Keratinocyte (primary cell): ENCODE measurements at regions not wholly inside any gene's neighbourhood (a gene's known extent, or its start where the extent isn't known, plus 50 kb on each side); places are given as distances from the start of the nearest gene placed in this dataset.

Experiments
- CTCF ChIP-seq, 3 experiments: IDR thresholded peaks in 1 of 3; conservative IDR thresholded peaks in 1 of 3; optimal IDR thresholded peaks in 1 of 3; 2 replicates in 2 of 3; 3 replicates in 1 of 3; pipeline versions ENCODE3 to v1.5.1; 2011; ENCODE audit warnings: low read length in 3 of 3, mild to moderate bottlenecking in 3 of 3, moderate library complexity in 2 of 3, control low read depth in 1 of 3, inconsistent platforms in 1 of 3; ENCODE audit not compliant: insufficient read depth in 2 of 3; ENCODE audit errors: extremely low read depth in 1 of 3
- EZH2 ChIP-seq: IDR thresholded peaks from one replicate; pipeline ENCODE4 v1.6.1; 2012; ENCODE audit warnings: inconsistent platforms, mild to moderate bottlenecking, low read length, moderate library complexity

DNA sequence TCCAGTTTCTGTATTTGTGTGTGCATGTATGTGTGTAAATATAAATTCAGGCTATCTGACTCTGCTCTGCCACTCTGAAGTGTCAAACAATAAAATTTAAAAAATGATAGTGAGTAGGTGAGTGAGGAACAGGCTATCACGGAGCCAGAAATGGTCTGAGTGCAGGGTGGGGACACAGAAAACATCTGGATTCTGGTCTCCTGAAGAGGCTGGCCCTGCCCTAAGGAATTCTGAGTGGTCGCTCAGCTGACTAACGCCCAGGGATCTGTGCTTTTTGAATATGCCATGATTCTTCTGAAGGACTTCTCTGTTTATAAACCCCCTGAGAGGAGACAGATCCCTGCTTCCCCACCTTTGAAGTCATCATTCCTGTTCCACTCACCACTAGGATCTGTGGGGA lies 353.9 kb upstream of the GYPC start:
- no peak for TF ChIP-seq EZH2
- no peak for TF ChIP-seq CTCF (optimal IDR thresholded peaks at IDR 0.05 in 1 of 3, IDR thresholded peaks at IDR 0.05 in 1 of 3, conservative IDR thresholded peaks at IDR 0.05 in 1 of 3; ENCODE audit: extremely low read depth in 1 of 3, insufficient read depth in 2 of 3, low read length in 3 of 3)
